ENCODE measurements at regions not wholly inside any gene's neighbourhood (a gene's known extent, or its start where the extent isn't known, plus 50 kb on each side); places are given as distances from the start of the nearest gene placed in this dataset.

- TF ChIP-seq POLR2AphosphoS5 (IDR thresholded peaks at IDR 0.05; ENCODE audit: low read depth) (no peak), ZNF331 (CRISPR knock-in tag; IDR thresholded peaks at IDR 0.05; ENCODE audit: low read depth) (no peak), CTCF (conservative IDR thresholded peaks at IDR 0.05; ENCODE audit: low read depth in 2 of 2) (no peak), NANOG (IDR thresholded peaks at IDR 0.05; ENCODE audit: borderline replicate concordance) (no peak), ZNF114 (CRISPR knock-in tag; IDR thresholded peaks at IDR 0.05) (no peak)
These were observed 863.1 kb downstream of the MAFB start (continued) for GRCh38 chr20:39825950-39826349.

- TF ChIP-seq ZNF331 (CRISPR knock-in tag; IDR thresholded peaks at IDR 0.05; ENCODE audit: low read depth) (no peak), ETS1 (IDR thresholded peaks at IDR 0.05) (no peak), ZNF462 (CRISPR knock-in tag; IDR thresholded peaks at IDR 0.05) (no peak), NANOG (IDR thresholded peaks at IDR 0.05; ENCODE audit: borderline replicate concordance) (no peak), ZNF114 (CRISPR knock-in tag; IDR thresholded peaks at IDR 0.05) (no peak), CREB1 (CRISPR knock-in tag; IDR thresholded peaks at IDR 0.05; ENCODE audit: low read depth) (no peak), EZH2 (IDR thresholded peaks at IDR 0.05; ENCODE audit: low read depth, unreplicated experiment) (no peak), JUNB (IDR thresholded peaks at IDR 0.05; ENCODE audit: unreplicated experiment) (no peak), CTCF (conservative IDR thresholded peaks at IDR 0.05; ENCODE audit: low read depth in 2 of 2) (no peak)
These were observed 863.4 kb downstream of the DHX35 start for GRCh38 chr20:39825524-39825923.

More at GRCh38 chr20:39825524-39825923, 863.4 kb downstream of the DHX35 start:
- Histone ChIP-seq H3F3A (replicated peaks; ENCODE audit: low read depth) (no peaks in the 10 kb centered on the region), H3K27me3 (ENCODE audit: insufficient read depth) (no peaks in the 10 kb centered on the region), H3K4me2 (no peak overlapping the region), H3K79me2 (replicated peaks; ENCODE audit: insufficient read depth) (no peaks in the 10 kb centered on the region), H3K9me2 (ENCODE audit: insufficient read depth) (no peaks in the 10 kb centered on the region), H3K27ac (ENCODE audit: low read depth) (no peak overlapping the region), H4K20me1 (replicated peaks; ENCODE audit: insufficient read depth) (no peaks in the 10 kb centered on the region), H3K4me1 (ENCODE audit: insufficient read depth) (peaks cover 11% of the 10 kb centered on the region), H3K36me3 (ENCODE audit: insufficient read depth) (no peaks in the 10 kb centered on the region), H2AFZ (no peak overlapping the region), H3K4me3 (no peak overlapping the region)
- Mint-ChIP-seq H3K4me1 (peaks cover 14% of the 10 kb centered on the region), H3K27me3 (ENCODE audit: insufficient read depth, low read depth, poor library complexity) (peaks cover 3% of the 10 kb centered on the region), H3K36me3 (ENCODE audit: low read depth) (no peaks in the 10 kb centered on the region), H3K4me3 (no peak overlapping the region), H3K27ac (no peak overlapping the region), H3K9me3 (no peaks in the 10 kb centered on the region; the same call in 2 of the 3 replicates)
- DNase-seq (ENCODE audit: low spot score) = no peak
- ATAC-seq = no peak
